Uterus (tissue), 2 donors: ENCODE measurements at regions not wholly inside any gene's neighbourhood (a gene's known extent, or its start where the extent isn't known, plus 50 kb on each side); places are given as distances from the start of the nearest gene placed in this dataset.

ENCODE experiments used
- POLR2A ChIP-seq, 2 donors: fragments of 450-650 bp; IDR thresholded peaks; one replicate each; pipeline ENCODE4 v1.6.1; 2016; ENCODE audit warnings: antibody characterized with exemption in 2 of 2, mild to moderate bottlenecking in 1 of 2, moderate library complexity in 1 of 2
- TF ChIP-seq, protein P1 (sequence below), 4 experiments: fragments of 200-600 bp in 2 of 4; fragments of 450-650 bp in 2 of 4; sonication (generic) in 2 of 4; IDR thresholded peaks; one replicate each; pipeline ENCODE4 v1.5.1; 2016 to 2019; ENCODE audit warnings: antibody characterized with exemption in 4 of 4, mild to moderate bottlenecking in 2 of 4, moderate library complexity in 1 of 4

GRCh38 chr6:108781419-108782100 is 66.7 kb upstream of the ARMC2 start:
- TF ChIP-seq, protein P1, sequence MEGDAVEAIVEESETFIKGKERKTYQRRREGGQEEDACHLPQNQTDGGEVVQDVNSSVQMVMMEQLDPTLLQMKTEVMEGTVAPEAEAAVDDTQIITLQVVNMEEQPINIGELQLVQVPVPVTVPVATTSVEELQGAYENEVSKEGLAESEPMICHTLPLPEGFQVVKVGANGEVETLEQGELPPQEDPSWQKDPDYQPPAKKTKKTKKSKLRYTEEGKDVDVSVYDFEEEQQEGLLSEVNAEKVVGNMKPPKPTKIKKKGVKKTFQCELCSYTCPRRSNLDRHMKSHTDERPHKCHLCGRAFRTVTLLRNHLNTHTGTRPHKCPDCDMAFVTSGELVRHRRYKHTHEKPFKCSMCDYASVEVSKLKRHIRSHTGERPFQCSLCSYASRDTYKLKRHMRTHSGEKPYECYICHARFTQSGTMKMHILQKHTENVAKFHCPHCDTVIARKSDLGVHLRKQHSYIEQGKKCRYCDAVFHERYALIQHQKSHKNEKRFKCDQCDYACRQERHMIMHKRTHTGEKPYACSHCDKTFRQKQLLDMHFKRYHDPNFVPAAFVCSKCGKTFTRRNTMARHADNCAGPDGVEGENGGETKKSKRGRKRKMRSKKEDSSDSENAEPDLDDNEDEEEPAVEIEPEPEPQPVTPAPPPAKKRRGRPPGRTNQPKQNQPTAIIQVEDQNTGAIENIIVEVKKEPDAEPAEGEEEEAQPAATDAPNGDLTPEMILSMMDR (IDR thresholded peaks at IDR 0.05) = no peak
- TF ChIP-seq POLR2A (IDR thresholded peaks at IDR 0.05) = no peak
